ENCODE measurements at regions not wholly inside any gene's neighbourhood (a gene's known extent, or its start where the extent isn't known, plus 50 kb on each side); places are given as distances from the start of the nearest gene placed in this dataset.

GRCh38 chr11:15761235-15761634 lies 595.1 kb downstream of the SOX6 start:
- DNase-seq (no peak), ATAC-seq (no peak)
- POLR2A ChIA-PET: no interaction called here
- Mint-ChIP-seq H3K27me3 (peaks cover 3 to 17% (median 9%) of the 10 kb centered on the region in 5 donors), H3K27ac (no peak overlapping the region), H3K4me3 (no peak overlapping the region), H3K4me1 (no peaks in the 10 kb centered on the region), H3K9me3 (peaks cover 0 to 3% (median 0%) of the 10 kb centered on the region in 9 donors), H3K36me3 (no peaks in the 10 kb centered on the region)

- Mint-ChIP-seq H3K4me3 (no peak overlapping the region), H3K27ac (no peak overlapping the region)
- POLR2A ChIA-PET: no interaction called here
Measured at GRCh38 chr11:15764326-15764725, 592.0 kb downstream of the SOX6 start.

GRCh38 chr11:15764948-15765347 lies 591.4 kb downstream of the SOX6 start:
- Mint-ChIP-seq H3K9me3 (no peaks in the 10 kb centered on the region), H3K27ac (no peak overlapping the region), H3K4me3 (no peak overlapping the region), H3K4me1 (no peaks in the 10 kb centered on the region), H3K27me3 (peaks cover 0 to 16% (median 3%) of the 10 kb centered on the region in 5 donors), H3K36me3 (no peaks in the 10 kb centered on the region)
- POLR2A ChIA-PET: no interaction called here
- ATAC-seq: no peak
- DNase-seq: no peak

More at GRCh38 chr11:15764326-15764725, 592.0 kb downstream of the SOX6 start:
- no peaks in the 10 kb centered on the region for H3K36me3 Mint-ChIP-seq
- no peaks in the 10 kb centered on the region for H3K4me1 Mint-ChIP-seq
- no peak for ATAC-seq
- H3K27me3 Mint-ChIP-seq: peaks cover 0 to 12% (median 3%) of the 10 kb centered on the region in 5 donors
- DNase-seq: no peak
- H3K9me3 Mint-ChIP-seq: no peaks in the 10 kb centered on the region

GRCh38 chr11:15765530-15765929 lies 590.8 kb downstream of the SOX6 start:
- no peaks in the 10 kb centered on the region for H3K9me3 Mint-ChIP-seq

GRCh38 chr11:15768321-15768720 lies 588.0 kb downstream of the SOX6 start:
- no peak for DNase-seq
- H3K27me3 Mint-ChIP-seq: peaks cover 0 to 8% (median 3%) of the 10 kb centered on the region in 5 donors
- H3K9me3 Mint-ChIP-seq: no peaks in the 10 kb centered on the region
- no peak overlapping the region for H3K4me3 Mint-ChIP-seq
- POLR2A ChIA-PET: no interaction called here
- no peaks in the 10 kb centered on the region for H3K36me3 Mint-ChIP-seq
- no peaks in the 10 kb centered on the region for H3K4me1 Mint-ChIP-seq
- ATAC-seq: no peak
- H3K27ac Mint-ChIP-seq: no peak overlapping the region

More at GRCh38 chr11:15765530-15765929, 590.8 kb downstream of the SOX6 start:
- H3K27me3 Mint-ChIP-seq: peaks cover 0 to 12% (median 3%) of the 10 kb centered on the region in 5 donors
- no peak overlapping the region for H3K27ac Mint-ChIP-seq
- POLR2A ChIA-PET: no interaction called here
- H3K36me3 Mint-ChIP-seq: no peaks in the 10 kb centered on the region
- no peak overlapping the region for H3K4me3 Mint-ChIP-seq
- no peak for DNase-seq
- no peaks in the 10 kb centered on the region for H3K4me1 Mint-ChIP-seq
- ATAC-seq: no peak

- Mint-ChIP-seq H3K9me3 (no peaks in the 10 kb centered on the region), H3K4me1 (no peaks in the 10 kb centered on the region), H3K4me3 (no peak overlapping the region), H3K36me3 (no peaks in the 10 kb centered on the region), H3K27ac (no peak overlapping the region), H3K27me3 (peaks cover 0 to 13% (median 3%) of the 10 kb centered on the region in 5 donors)
- POLR2A ChIA-PET: no interaction called here
- ATAC-seq (no peak), DNase-seq (no peak)
Measured at GRCh38 chr11:15769203-15769602, 587.1 kb downstream of the SOX6 start.

GRCh38 chr11:15770798-15771414 lies 585.4 kb downstream of the SOX6 start:
- POLR2A ChIA-PET: no interaction called here
- DNase-seq: no peak
- no peak overlapping the region for H3K4me3 Mint-ChIP-seq
- peaks cover 0 to 22% (median 3%) of the 10 kb centered on the region in 5 donors for H3K27me3 Mint-ChIP-seq
- no peak overlapping the region for H3K27ac Mint-ChIP-seq
- H3K4me1 Mint-ChIP-seq: no peaks in the 10 kb centered on the region
- ATAC-seq: no peak
- no peaks in the 10 kb centered on the region for H3K9me3 Mint-ChIP-seq
- no peaks in the 10 kb centered on the region for H3K36me3 Mint-ChIP-seq

GRCh38 chr11:15772547-15772946 lies 583.8 kb downstream of the SOX6 start:
- Mint-ChIP-seq H3K4me1 (no peaks in the 10 kb centered on the region), H3K27ac (no peak overlapping the region), H3K36me3 (no peaks in the 10 kb centered on the region), H3K27me3 (peaks cover 0 to 22% (median 3%) of the 10 kb centered on the region in 5 donors), H3K4me3 (no peak overlapping the region), H3K9me3 (no peaks in the 10 kb centered on the region)
- ATAC-seq (no peak), DNase-seq (no peak)
- POLR2A ChIA-PET: no interaction called here

GRCh38 chr11:15772981-15773380 lies 583.4 kb downstream of the SOX6 start:
- H3K4me3 Mint-ChIP-seq: no peak overlapping the region
- H3K27ac Mint-ChIP-seq: no peak overlapping the region
- ATAC-seq (no peak), DNase-seq (no peak)
- H3K9me3 Mint-ChIP-seq: no peaks in the 10 kb centered on the region
- peaks cover 0 to 22% (median 3%) of the 10 kb centered on the region in 5 donors for H3K27me3 Mint-ChIP-seq
- no peaks in the 10 kb centered on the region for H3K36me3 Mint-ChIP-seq
- POLR2A ChIA-PET: no interaction called here
- H3K4me1 Mint-ChIP-seq: no peaks in the 10 kb centered on the region

GRCh38 chr11:15773476-15774387 lies 582.6 kb downstream of the SOX6 start:
- Mint-ChIP-seq H3K27me3 (peaks cover 0 to 22% (median 3%) of the 10 kb centered on the region in 5 donors), H3K9me3 (no peaks in the 10 kb centered on the region), H3K36me3 (no peaks in the 10 kb centered on the region), H3K4me3 (no peak overlapping the region), H3K4me1 (no peaks in the 10 kb centered on the region), H3K27ac (no peak overlapping the region)
- ATAC-seq (no peak), DNase-seq (no peak)
- POLR2A ChIA-PET: no interaction called here

- DNase-seq (no peak), ATAC-seq (no peak)
- POLR2A ChIA-PET: no interaction called here
- H3K9me3 Mint-ChIP-seq: no peaks in the 10 kb centered on the region
- peaks cover 0 to 17% (median 3%) of the 10 kb centered on the region in 5 donors for H3K27me3 Mint-ChIP-seq
- no peaks in the 10 kb centered on the region for H3K4me1 Mint-ChIP-seq
- no peaks in the 10 kb centered on the region for H3K36me3 Mint-ChIP-seq
- no peak overlapping the region for H3K4me3 Mint-ChIP-seq
- H3K27ac Mint-ChIP-seq: no peak overlapping the region
Measured at GRCh38 chr11:15774388-15774939, 581.9 kb downstream of the SOX6 start.

GRCh38 chr11:15775015-15775541 lies 581.3 kb downstream of the SOX6 start:
- ATAC-seq: no peak
- H3K27me3 Mint-ChIP-seq: peaks cover 0 to 16% (median 5%) of the 10 kb centered on the region in 5 donors
- POLR2A ChIA-PET: no interaction called here
- no peaks in the 10 kb centered on the region for H3K4me1 Mint-ChIP-seq
- H3K36me3 Mint-ChIP-seq: no peaks in the 10 kb centered on the region
- H3K4me3 Mint-ChIP-seq: no peak overlapping the region
- peak overlapping the region in 1 of 10 donors; percentile 60 for H3K27ac Mint-ChIP-seq
- DNase-seq: no peak
- H3K9me3 Mint-ChIP-seq: peaks cover 0 to 2% (median 0%) of the 10 kb centered on the region in 9 donors

- DNase-seq (no peak), ATAC-seq (no peak)
- H3K27ac Mint-ChIP-seq: no peak overlapping the region
- H3K9me3 Mint-ChIP-seq: peaks cover 0 to 2% (median 0%) of the 10 kb centered on the region in 9 donors
- H3K27me3 Mint-ChIP-seq: peaks cover 2 to 20% (median 7%) of the 10 kb centered on the region in 5 donors
- POLR2A ChIA-PET: no interaction called here
- H3K36me3 Mint-ChIP-seq: no peaks in the 10 kb centered on the region
- H3K4me1 Mint-ChIP-seq: peaks cover 0 to 2% (median 0%) of the 10 kb centered on the region in 4 donors
- H3K4me3 Mint-ChIP-seq: no peak overlapping the region
Measured at GRCh38 chr11:15775797-15776196, 580.5 kb downstream of the SOX6 start.

All from naive thymus-derived CD8-positive, alpha-beta T cell (primary cell).